ENCODE measurements at regions not wholly inside any gene's neighbourhood (a gene's known extent, or its start where the extent isn't known, plus 50 kb on each side); places are given as distances from the start of the nearest gene placed in this dataset.

- TF ChIP-seq CTCF (conservative IDR thresholded peaks at IDR 0.05; ENCODE audit: low read depth, low read length) (no peak), EZH2 (IDR thresholded peaks at IDR 0.05; ENCODE audit: borderline replicate concordance, low read depth, low read length, poor library complexity, severe bottlenecking) (no peak)
Measured at GRCh38 chr6:97459535-97459934, 176.5 kb upstream of the MMS22L start.
